Stimulated activated effector memory CD8-positive, alpha-beta T cell treated with anti-CD3 and anti-CD28 coated beads, Interleukin-12 subunit alpha, Interleukin-12 subunit beta, amount 100 ng/mL, for 72 hours (primary cell): ENCODE measurements at regions not wholly inside any gene's neighbourhood (a gene's known extent, or its start where the extent isn't known, plus 50 kb on each side); places are given as distances from the start of the nearest gene placed in this dataset.
A peak's percentile ranks its signal among the peaks of the same experiment; 100 is the strongest.

Source experiments
- ATAC-seq: fragments of 150-1000 bp; cut with Tn5 transposase; 2 replicates; pipeline ENCODE4 v1.10.0; 2021
- DNase-seq, 2 donors: peaks; one replicate each; pipeline ENCODE4 v3.0.0; 2021 to 2022; ENCODE audit warnings: low spot score in 2 of 2
- H3K27ac Mint-ChIP-seq: one replicate; pipeline ENCODE4 v1.8.0; 2022; ENCODE audit warnings: mild to moderate bottlenecking, mixed read lengths
- H3K36me3 Mint-ChIP-seq: one replicate; pipeline ENCODE4 v1.8.0; 2022; ENCODE audit warnings: mild to moderate bottlenecking, mixed read lengths
- H3K4me1 Mint-ChIP-seq: one replicate; pipeline ENCODE4 v1.8.0; 2022; ENCODE audit warnings: mixed read lengths
- H3K4me3 Mint-ChIP-seq: one replicate; pipeline ENCODE4 v1.8.0; 2022; ENCODE audit warnings: mild to moderate bottlenecking, mixed read lengths
- H3K9me3 Mint-ChIP-seq: one replicate; pipeline ENCODE4 v1.8.0; 2022; ENCODE audit warnings: mixed read lengths

DNA sequence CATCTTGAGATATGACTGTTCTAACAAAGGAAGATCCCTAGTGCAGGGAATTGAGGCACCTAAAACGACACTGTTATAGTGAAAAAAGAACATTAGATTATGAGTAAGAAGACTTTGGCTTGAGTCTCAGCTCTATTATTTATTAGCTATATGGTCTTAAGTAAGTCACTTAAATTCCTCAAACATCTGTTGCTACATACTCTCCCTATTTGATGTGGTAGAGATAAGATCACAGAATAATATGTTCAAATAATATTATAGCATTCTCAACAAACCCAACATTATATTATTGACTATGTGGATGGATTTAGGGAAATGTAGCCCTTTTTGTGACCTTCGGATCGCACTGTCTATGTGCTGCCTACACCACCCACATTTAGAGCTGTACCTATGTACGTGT, 136.9 kb downstream of the P2RY1 start:
- Mint-ChIP-seq H3K4me3 (no peak overlapping the region), H3K4me1 (no peaks in the 10 kb centered on the region), H3K36me3 (no peaks in the 10 kb centered on the region), H3K27ac (no peak overlapping the region), H3K9me3 (no peaks in the 10 kb centered on the region)
- no peak for ATAC-seq
- no peak for DNase-seq

DNA sequence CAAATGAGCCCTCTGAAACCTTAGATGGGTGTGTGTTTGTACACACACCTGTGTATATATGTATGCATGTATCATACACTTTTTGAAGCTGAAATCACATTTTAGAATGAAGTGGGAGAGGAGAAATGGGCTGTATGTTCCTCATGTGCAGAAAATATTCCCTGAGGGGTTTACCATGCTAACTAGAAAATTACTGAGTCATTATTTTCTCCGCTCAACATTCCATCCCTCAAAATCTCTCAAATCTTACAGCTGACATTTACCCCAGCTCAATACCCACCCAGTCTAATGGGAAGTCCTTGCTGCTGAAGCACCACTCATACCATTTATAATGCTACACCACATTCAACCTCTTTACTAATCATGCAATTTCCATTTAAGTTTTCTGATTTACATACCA, 138.6 kb downstream of the P2RY1 start:
- Mint-ChIP-seq H3K4me1 (no peaks in the 10 kb centered on the region), H3K4me3 (no peak overlapping the region), H3K27ac (no peak overlapping the region), H3K9me3 (no peaks in the 10 kb centered on the region), H3K36me3 (no peaks in the 10 kb centered on the region)
- no peak for ATAC-seq
- no peak for DNase-seq

DNA sequence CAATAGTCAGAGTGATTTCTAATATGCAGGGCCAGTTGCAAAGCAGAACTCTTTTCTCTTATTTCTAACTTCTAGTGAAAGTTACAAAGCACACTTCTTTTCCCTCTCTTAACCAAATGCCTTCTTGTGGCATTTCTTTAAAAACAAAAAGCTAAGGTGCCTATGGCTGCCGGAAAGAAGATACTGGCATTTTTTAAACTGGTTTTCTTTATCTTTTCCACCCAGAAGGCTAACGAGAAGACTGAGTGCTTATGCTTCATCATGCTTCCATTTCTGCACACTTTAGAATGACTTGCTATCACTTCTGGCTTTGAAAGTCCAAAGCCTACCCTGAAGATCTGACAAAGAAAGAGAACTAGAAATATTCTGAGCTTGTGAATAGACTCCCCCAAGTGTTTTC, 141.3 kb downstream of the P2RY1 start:
- no peak for DNase-seq
- H3K4me1 Mint-ChIP-seq = no peaks in the 10 kb centered on the region
- H3K36me3 Mint-ChIP-seq = no peaks in the 10 kb centered on the region
- H3K4me3 Mint-ChIP-seq = no peak overlapping the region
- no peaks in the 10 kb centered on the region for H3K9me3 Mint-ChIP-seq
- H3K27ac Mint-ChIP-seq = no peak overlapping the region
- no peak for ATAC-seq

DNA sequence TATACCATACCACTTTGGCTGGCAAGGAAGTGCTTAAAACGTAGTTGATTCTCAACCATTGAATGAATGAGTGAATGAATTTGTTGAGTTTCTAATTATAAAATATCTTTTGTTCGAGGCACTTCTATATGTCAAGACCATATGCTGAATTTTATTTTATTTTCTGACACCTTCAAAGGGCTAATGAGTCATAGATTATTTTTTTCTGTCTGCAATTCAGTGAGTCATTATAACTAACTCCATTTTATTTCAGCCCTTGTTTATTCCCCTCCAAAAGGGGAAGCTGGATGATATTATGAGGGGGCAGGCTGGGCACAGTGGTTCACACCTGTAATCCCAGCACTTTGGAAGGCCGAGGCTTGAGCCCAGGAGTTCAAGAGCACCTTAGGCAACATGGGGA, 142.4 kb downstream of the P2RY1 start:
- DNase-seq (no peak), ATAC-seq (no peak)
- Mint-ChIP-seq H3K4me3 (no peak overlapping the region), H3K27ac (no peak overlapping the region), H3K4me1 (no peaks in the 10 kb centered on the region), H3K36me3 (no peaks in the 10 kb centered on the region), H3K9me3 (no peaks in the 10 kb centered on the region)

DNA sequence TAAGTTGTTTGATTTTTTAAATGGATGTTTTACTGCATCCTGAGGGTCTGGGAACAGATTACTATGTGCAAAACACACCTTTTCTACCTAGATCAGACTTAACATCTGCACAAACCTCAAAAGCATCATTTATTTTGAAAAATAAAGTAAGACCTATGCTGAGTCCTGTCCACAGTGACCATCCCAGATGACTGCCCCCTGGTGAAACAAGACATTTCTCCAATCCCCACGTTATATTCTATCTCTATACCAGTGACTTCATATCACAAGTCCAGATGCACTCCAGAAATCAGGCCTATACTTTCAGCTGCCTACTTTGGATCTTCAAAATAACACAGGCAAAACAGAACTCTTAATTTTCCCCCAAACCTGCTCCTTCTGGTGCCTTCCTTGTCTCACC, 143.2 kb downstream of the P2RY1 start:
- no peak overlapping the region for H3K27ac Mint-ChIP-seq
- no peak for DNase-seq
- no peaks in the 10 kb centered on the region for H3K4me1 Mint-ChIP-seq
- H3K36me3 Mint-ChIP-seq = no peaks in the 10 kb centered on the region
- H3K9me3 Mint-ChIP-seq = no peaks in the 10 kb centered on the region
- no peak overlapping the region for H3K4me3 Mint-ChIP-seq
- ATAC-seq = no peak

DNA sequence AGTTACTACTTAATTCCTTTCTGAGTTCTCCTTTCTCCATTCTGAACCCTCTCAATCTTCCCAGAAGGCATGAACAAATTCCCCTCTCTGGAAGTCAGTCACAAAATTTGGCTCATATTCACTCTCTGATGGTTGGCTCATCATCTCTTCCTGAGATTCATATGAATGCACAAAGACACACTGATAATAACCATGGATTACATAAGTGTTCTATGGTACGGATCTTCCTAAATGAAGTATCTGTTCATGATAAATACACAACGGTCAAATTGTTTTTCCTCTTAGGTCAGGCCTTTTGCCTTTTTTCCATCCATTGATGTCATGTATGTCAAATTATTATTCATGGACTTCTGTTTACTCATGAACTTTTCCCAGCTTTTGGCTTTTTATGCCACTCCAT, 162.6 kb downstream of the P2RY1 start:
- Mint-ChIP-seq H3K4me1 (no peaks in the 10 kb centered on the region), H3K36me3 (no peaks in the 10 kb centered on the region), H3K9me3 (no peaks in the 10 kb centered on the region), H3K27ac (no peak overlapping the region), H3K4me3 (no peak overlapping the region)
- ATAC-seq (no peak), DNase-seq (no peak)

DNA sequence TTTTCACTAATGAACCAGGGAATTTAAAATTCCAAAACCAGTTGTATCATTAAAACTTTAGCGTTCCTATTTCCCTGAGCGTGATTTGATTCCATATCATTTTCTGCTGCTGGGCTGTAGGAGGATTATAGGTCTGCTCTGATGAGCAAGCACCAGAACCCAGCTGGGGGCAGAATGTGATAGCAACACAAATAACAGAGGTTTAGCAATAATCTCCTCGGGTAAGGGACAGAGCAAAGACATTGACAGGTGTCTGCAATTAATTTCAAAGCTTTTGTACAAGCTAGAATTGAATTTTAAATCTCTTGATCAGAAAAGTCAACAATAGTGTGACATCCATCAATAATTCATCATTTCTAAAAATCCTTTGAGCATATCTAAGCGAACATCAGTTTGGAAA, 163.4 kb upstream of the RAP2B start:
- Mint-ChIP-seq H3K9me3 (no peaks in the 10 kb centered on the region), H3K4me3 (no peak overlapping the region), H3K36me3 (no peaks in the 10 kb centered on the region), H3K27ac (no peak overlapping the region), H3K4me1 (no peaks in the 10 kb centered on the region)
- DNase-seq (no peak), ATAC-seq (no peak)

DNA sequence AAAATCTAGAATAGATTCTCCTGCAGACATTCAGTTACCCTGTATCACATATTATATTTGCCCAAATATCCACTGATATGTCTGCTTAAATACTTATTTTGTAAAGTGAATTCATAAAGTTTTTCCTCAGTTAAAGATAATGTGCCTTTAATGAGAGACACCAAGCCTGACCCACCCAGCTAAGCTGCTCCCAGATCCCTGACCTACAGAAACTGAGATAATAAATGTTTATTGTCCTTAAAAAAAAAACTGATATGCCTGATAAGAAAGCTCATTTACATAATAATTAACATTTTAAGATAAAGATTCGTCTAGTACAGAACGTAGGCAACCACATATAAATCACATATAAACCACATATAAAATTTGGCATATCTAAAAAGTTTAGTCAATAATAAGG, 161.7 kb upstream of the RAP2B start:
- H3K4me3 Mint-ChIP-seq = no peak overlapping the region
- no peaks in the 10 kb centered on the region for H3K9me3 Mint-ChIP-seq
- DNase-seq = no peak
- no peaks in the 10 kb centered on the region for H3K4me1 Mint-ChIP-seq
- no peak for ATAC-seq
- H3K27ac Mint-ChIP-seq = no peak overlapping the region
- no peaks in the 10 kb centered on the region for H3K36me3 Mint-ChIP-seq

DNA sequence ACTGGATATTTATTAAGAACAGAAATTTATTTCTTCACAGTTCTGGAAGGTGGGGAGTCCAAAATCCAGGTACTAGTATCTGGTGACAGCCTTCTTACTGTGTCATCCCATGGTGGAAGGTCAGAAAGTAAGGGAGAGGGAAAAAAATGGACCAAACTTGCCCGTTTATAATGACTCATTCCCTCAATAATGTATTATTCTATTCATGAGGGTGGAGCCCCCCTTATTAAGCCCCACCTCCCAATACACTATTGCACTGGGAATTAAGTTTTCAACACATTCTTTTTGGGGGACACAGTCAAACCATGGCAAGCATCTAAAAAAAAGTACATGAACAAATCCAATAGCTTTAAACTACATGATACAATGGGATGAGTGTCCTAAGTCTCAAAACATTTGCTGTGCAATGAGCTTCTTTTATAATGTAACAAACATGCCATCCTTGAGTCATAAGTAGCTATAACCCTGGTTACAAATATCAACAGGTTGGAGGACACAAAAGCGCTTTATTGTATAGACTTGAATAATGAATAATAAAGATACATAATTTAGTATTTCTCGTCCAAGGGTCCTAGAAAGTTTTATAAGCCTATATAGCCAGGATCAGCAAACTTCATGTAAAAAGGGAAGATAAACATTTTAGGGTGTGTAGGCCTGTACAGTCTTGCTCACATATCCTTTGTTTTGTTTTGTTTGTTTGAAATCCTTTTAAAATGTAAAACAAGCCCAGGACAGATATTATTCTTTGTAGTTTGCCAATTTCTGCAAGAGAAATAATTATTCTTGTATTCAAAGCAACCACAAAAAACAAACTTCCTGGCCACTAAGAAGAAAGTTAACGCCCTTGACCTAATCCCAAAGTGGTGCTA, 160.6 kb upstream of the RAP2B start:
- DNase-seq (no peak), ATAC-seq (no peak)
- Mint-ChIP-seq H3K27ac (no peak overlapping the region), H3K9me3 (no peaks in the 10 kb centered on the region), H3K4me3 (no peak overlapping the region), H3K36me3 (no peaks in the 10 kb centered on the region), H3K4me1 (no peaks in the 10 kb centered on the region)

DNA sequence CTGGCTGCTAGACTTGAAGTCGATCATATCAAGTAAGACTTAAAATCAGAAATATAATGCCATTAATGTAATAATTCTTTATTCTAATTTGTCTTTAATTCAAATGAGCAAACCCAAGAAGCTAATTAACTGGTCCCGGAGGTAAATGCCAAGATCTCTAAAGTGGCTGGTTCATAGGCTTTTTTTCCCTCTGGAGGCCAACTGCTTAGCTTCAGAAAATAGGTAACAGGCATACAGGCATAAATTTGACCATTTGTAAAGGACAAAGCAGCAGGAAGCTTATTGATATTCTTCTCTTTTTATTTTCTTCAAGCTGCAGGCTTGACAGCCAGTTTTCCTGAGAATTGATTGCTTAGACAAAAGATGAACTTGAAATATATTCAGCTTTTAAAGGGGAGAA, 158.6 kb upstream of the RAP2B start:
- Mint-ChIP-seq H3K4me1 (no peaks in the 10 kb centered on the region), H3K27ac (no peak overlapping the region), H3K9me3 (no peaks in the 10 kb centered on the region), H3K4me3 (no peak overlapping the region), H3K36me3 (no peaks in the 10 kb centered on the region)
- ATAC-seq (no peak), DNase-seq (no peak)

DNA sequence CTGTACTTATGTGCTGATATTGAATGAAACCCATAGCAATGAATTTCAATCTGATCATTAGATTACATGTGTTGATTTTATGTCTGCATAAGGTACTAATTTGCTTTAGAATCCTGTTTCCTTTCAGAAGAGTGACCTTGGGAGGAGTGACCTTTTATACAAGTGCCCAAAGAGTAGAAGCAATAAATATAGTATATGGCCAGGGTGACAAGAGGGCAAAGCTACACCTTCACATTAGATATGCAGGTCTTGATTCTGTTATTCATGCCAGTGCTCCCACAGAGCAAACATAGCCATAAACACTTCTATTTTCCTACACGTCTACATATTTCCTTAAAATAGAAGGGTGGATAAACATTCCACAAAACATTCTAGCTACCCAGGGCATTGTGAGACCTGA, 158.2 kb upstream of the RAP2B start:
- Mint-ChIP-seq H3K4me1 (no peaks in the 10 kb centered on the region), H3K4me3 (no peak overlapping the region), H3K27ac (no peak overlapping the region), H3K9me3 (no peaks in the 10 kb centered on the region), H3K36me3 (no peaks in the 10 kb centered on the region)
- DNase-seq (no peak), ATAC-seq (no peak)

DNA sequence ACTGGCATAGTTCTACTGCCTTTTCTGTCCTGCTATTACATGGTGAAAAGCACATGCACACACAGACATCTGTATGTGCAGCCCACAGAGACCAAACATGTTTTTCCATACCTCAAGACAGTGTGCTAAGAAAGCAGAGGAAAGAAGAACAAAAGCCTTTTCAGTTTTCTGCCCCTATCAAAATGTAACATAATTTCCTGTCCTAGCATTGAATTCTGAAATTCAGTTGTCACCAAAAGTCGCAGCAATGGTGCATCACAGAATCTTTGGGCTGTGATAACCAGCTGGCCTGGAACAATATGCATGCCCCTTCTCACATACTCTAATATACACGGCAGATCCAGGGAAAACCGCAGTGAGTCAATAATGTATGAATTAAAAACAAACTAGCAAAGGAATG, 153.8 kb upstream of the RAP2B start:
- ATAC-seq (no peak), DNase-seq (no peak)
- Mint-ChIP-seq H3K36me3 (no peaks in the 10 kb centered on the region), H3K27ac (no peak overlapping the region), H3K4me1 (no peaks in the 10 kb centered on the region), H3K4me3 (no peak overlapping the region), H3K9me3 (no peaks in the 10 kb centered on the region)

DNA sequence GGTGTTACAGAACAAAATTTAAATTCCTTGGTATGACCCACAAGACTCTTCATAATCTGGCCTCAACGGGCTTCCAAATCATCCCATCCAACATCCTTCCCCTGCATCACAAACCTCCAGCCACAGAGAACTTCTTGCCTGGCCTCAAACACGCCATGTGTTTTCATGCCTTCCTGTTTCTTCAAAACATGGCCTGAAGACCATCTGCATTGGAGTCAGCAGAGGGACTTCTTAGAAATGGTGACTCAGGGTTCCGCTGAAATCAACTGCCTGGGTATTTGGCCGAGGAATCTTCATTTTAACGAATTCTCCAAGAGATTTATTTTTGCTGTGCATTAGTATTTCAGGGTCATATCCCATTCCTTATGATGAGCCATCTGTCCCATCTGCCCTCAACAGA, 138.1 kb upstream of the RAP2B start:
- Mint-ChIP-seq H3K36me3 (no peaks in the 10 kb centered on the region), H3K9me3 (no peaks in the 10 kb centered on the region)
- peak; percentile 34 for ATAC-seq

DNA sequence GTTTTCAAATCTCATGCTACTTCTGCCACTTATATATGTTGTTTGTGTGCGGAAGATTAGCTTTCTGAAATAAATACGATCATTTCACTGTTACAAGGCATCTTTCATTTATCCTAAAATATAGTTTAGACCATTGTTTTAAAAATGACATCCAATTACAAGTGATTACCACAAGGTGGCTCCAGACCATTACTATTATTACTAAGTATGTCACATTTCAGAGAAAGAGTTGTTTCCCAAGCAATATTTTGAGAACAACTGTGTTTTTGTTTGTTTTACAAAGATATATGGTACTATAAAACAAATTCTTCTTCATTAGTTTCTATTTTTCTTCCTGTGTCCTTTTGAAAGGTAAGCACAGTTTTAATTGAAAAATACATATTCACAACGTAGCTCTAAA, 136.0 kb upstream of the RAP2B start:
- DNase-seq = no peak
- ATAC-seq = no peak
- no peaks in the 10 kb centered on the region for H3K36me3 Mint-ChIP-seq
- no peak overlapping the region for H3K4me3 Mint-ChIP-seq
- H3K9me3 Mint-ChIP-seq = no peaks in the 10 kb centered on the region
- no peak overlapping the region for H3K27ac Mint-ChIP-seq
- H3K4me1 Mint-ChIP-seq = no peaks in the 10 kb centered on the region

More for the DNA sequence above, 138.1 kb upstream of the RAP2B start:
- DNase-seq = no peak
- H3K4me3 Mint-ChIP-seq = no peak overlapping the region
- H3K4me1 Mint-ChIP-seq = no peaks in the 10 kb centered on the region
- no peak overlapping the region for H3K27ac Mint-ChIP-seq

DNA sequence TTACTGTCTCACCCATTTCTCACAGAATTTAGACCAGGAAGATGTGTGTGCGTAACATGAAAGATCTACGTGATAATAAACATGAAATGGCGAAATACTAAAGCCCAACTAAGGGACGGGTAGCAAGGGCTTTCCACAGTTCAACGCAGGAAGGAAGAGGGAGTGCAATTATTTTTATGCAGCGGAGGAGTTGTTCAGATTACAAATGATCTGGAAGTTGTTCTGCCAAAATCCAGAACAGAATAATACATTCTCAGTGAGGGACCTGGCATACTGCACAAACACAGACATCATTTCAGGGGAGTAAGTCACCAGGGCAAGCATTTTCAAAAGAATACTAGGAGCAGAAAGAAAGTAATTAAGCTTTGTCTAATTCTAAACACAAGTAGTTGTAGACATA, 133.6 kb upstream of the RAP2B start:
- Mint-ChIP-seq H3K36me3 (no peaks in the 10 kb centered on the region), H3K9me3 (no peaks in the 10 kb centered on the region)
- DNase-seq = no peak

DNA sequence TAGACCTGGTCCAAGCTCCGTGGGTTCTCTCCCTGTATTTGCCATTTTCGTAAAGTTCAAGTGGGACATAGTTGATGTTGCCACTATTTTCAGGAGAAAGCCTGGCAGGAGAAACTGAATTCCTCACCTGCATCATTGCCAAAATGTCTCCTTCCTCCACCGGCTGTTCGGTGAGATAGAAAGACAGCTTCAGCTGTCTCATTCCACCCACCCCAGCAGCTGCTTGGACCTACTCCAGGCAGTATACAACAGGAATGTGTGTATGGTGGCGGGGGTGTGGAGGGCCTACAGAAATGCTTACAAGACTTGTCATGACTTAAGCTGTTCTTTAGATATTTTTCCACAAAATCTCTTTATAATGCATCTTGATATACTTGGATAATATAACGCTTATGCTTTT, 132.7 kb upstream of the RAP2B start:
- ATAC-seq (no peak), DNase-seq (no peak)
- Mint-ChIP-seq H3K36me3 (no peaks in the 10 kb centered on the region), H3K27ac (no peak overlapping the region), H3K4me1 (no peaks in the 10 kb centered on the region), H3K4me3 (no peak overlapping the region), H3K9me3 (no peaks in the 10 kb centered on the region)

More for the DNA sequence above, 133.6 kb upstream of the RAP2B start:
- no peak overlapping the region for H3K27ac Mint-ChIP-seq
- H3K4me3 Mint-ChIP-seq = no peak overlapping the region
- no peak for ATAC-seq
- H3K4me1 Mint-ChIP-seq = no peaks in the 10 kb centered on the region

DNA sequence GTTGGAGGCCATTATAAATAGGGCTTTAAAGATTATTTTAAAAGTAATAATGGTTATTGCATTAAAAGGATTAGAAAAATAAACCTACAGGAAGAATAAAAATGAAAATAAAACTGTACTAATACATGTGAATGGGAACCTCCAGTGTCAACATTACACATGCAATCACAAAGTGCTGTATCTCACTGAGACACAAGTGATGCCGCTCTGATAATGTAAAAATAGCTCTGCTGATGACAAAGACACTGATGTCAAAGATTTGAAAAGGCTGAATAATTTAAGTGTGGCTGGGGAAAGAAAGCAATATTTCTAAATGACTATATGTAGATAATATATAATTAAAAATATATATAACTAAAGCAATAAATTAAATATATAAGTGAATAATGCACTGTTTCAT, 129.1 kb upstream of the RAP2B start:
- no peaks in the 10 kb centered on the region for H3K4me1 Mint-ChIP-seq
- no peak for ATAC-seq
- H3K9me3 Mint-ChIP-seq = no peaks in the 10 kb centered on the region

More for the DNA sequence above, 129.1 kb upstream of the RAP2B start:
- Mint-ChIP-seq H3K27ac (no peak overlapping the region), H3K36me3 (no peaks in the 10 kb centered on the region), H3K4me3 (no peak overlapping the region)
- DNase-seq = no peak
